Activated T-cell treated with anti-CD3 and anti-CD28 coated beads for 4 hours (primary cell): ENCODE measurements at regions not wholly inside any gene's neighbourhood (a gene's known extent, or its start where the extent isn't known, plus 50 kb on each side); places are given as distances from the start of the nearest gene placed in this dataset.

Experiments used
- DNase-seq: peaks from one replicate; pipeline ENCODE4 v3.0.0-alpha.2; 2020

DNA sequence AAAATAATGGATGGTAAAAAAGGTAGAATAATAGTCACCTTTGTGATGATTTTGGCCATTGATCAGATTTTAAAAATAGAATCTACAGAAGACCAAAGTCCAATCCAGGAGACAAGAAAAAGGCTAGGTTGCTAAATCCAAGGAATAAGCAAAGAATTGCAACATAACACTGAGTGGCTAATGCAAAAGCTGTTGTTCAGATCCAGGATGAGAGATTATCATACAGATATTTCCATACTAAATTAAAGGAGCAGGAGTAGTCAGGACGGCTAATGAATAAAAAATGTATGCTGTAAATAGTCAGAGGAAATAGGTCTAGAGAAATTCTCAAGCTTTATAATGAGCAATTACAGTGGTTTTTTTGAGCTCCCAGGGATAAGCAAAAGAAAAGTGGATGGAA lies 745.9 kb upstream of the ACVR2A start:
- no peak for DNase-seq

DNA sequence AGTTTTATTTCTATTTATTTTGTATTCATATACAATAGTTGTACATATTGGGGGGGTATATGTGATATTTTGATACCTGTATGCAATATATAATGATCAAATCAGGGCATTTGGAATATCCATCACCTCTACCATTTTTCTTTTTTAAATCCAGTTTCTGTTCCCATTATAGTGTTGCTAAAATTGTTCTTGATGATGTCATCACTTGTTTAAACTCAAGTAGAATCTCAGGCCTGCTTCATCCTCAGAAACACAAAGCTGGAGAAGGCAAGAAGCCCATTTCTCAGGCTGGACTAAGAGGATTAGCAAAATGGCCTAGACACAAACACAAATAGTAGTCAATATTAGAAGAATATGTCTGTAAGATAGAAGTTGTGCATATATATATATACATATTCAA lies 747.1 kb upstream of the ACVR2A start:
- DNase-seq = no peak

DNA sequence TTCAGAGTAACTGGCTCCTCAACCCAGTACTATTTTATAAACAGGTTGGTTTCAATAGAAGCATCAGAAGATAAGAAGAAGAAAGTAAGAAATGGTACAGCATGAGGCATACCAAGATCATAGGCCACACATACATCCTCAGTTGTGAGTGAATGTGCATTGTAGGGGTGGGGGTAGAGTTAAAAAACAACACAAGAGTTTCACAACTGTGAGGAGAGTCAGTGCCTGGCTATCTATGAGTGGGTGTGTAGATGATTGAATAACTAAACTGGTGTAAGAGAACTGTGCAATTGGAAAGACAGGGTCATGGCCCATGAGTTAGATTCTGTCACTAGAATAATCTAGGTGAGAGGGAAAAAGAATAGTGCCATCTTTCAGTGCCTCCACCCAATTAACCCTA lies 748.2 kb upstream of the ACVR2A start:
- no peak for DNase-seq

DNA sequence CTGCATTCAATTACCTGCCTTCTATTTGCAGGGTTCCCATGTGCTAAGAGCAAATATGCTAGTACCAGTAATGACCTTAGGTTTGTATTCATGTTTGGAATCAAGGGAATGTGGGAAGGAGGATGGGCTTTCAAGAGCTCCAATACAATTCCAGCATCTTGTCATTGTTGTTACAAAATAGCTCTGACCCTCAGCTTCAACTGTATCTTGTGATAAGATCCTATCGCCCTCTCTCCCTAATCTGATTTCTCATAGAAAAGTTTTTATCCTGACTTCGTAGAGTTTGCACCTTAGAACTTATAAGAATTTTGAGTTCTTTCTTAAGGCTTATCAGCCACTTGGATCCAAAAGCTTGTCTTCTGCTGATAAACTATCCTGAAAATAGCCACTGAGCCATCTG lies 749.5 kb upstream of the ACVR2A start:
- no peak for DNase-seq

DNA sequence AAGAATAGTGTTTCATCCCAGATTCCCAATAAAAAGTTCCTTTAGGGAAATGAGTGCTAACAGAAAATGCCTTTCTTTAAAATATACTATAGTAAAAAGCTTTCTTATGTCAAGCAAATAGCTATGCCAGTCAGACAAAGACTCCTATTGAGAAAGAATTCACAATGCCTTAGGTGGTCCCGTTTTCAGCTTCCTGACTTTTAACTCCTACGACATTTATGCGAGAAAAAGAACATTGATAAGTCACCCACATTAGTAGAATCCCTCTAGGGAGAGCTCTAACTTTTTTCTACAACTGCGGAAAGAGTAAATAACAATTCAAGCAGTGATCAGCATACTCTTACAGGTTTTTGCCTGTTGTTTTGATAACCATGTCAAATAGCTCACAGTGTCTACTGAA lies 750.8 kb upstream of the ACVR2A start:
- DNase-seq = no peak

DNA sequence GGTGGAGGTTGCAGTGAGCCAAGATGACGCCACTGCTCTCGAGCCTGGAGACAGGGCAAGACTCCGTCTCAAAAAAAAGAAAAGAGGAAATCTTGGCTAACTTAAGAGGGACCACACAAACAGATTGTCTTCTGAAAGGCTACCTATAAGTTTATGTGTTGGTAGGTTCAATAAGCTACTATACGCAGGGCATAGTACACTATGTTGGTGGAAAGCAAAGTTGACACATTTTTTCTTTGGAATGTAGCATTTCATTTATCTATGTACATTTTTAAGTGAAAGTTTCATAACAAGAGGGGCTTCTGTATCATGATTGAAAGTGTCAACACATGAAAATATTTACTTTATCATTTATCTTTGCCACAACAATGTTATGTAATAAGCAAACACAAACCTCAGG lies 752.6 kb upstream of the ACVR2A start:
- DNase-seq = no peak

DNA sequence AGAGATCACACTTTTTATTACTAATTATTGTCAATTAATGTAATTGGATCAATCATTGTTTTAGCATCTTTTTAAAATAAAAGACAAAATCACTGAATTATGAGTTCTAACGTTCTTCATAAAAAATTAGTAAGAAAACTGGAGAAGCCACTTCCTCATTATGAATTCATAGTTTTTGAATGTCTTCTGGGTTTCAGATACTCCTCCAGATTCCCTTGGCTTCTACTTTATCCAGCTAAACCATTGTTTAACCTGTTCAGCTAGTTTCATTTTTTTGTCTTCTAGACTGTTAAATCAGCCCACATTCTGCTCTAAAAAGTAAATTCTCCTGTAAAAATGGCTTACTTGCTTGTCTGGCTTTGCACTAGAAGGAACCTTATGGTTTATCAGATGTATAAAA lies 753.4 kb upstream of the ACVR2A start:
- no peak for DNase-seq

DNA sequence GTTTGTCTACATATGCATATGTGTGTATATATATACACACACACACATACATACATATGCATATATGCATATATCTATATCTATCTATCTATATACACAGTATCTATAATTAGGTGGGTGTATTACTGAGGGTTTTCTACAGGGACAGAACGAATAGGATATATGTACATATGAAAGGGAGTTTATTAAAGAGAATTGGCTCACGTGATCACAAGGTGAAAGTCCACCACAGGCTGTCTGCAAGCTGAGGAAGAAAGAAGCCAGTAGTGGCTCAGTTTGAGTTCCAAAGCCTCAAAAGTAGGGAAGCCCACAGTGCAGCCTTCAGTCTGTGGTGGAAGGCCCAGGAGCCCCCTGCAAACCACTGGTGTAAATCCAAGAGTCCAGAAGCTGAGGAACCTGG lies 756.0 kb upstream of the ACVR2A start:
- no peak for DNase-seq

DNA sequence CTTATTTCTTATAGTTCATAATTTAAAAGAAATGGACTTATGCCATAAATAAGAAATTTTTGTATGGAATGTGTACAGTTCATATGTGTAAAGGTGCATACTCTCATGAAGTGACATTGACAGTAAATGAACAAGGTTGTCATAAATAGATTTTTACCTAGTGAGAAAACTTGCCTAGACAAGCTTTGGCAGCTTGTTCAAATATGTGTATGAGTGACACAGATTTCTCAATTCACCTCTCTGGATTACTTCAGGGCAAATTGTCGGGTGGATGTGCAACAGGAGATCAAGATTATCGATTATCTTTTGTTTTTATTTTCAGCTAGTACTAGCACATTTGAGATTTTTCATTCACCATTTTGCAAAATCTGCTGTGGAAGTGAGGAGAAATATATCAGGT lies 758.1 kb upstream of the ACVR2A start:
- DNase-seq = no peak

DNA sequence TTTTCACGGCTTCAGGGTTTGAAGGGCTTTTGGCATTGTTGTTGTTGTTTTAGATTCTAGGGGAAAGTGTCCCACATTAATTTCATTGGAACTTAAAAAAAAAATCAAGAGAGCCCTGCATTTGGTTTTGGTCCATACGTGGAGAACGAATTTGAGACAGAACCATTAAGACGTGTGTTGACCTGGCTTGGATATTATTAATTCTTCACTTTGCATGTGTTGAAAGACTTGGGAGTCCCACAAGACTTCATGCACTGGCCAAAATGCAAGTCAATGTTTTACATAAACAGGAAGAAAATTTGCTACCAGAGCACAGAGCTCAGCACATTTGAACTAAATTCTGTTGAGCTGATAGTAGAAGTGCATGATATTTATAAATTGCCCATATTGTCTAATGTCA lies 761.2 kb upstream of the ACVR2A start:
- DNase-seq = no peak

DNA sequence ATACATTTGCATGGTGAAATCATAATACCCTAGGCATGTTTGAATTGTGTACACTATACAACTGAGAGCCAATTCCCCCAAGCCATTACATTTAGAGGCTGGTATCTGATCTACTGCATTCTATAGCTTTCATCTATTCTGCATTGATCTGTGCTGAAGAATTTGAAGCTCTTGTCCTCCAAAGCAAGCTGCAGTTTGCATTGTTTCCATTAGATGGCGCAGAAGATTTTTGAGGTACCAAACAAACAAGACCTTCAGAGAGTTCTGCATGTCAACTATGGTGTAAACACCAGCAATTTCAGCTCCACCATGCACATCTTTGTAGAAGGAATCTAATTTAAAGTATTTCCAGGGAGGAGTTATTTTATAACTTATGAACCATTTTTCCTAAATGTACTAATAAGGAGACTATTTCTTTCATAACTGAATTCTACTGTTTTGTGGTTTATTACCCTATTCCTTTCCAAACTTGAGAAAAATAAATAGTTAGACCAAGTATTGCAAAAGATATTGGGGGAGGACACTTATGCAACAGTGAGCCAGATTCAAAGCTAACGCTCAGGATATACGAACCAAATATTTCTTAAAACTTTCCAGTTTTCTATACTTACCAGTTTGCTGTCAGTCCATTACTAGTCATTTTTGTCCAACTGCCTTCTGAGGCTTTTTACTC lies 761.8 kb upstream of the ACVR2A start:
- peak; percentile 52 for DNase-seq

DNA sequence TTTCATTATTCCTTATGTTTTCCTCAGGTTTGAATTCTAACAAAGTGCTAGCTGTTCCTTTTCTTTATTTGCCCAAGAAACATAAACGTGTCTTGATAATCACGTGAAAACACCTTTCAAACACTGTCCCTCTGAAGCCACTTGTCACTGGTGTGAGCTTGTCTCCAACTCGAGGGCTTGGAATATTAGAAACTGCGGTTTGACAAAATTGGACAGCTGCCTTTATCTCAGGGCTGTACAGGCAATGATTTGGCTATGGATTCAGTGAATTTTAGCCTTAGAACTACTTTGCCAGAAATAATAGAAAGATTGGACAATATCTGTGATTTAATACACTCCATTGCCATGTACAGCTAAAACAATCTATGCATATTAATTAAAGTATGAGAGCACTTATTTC lies 763.0 kb upstream of the ACVR2A start:
- no peak for DNase-seq

DNA sequence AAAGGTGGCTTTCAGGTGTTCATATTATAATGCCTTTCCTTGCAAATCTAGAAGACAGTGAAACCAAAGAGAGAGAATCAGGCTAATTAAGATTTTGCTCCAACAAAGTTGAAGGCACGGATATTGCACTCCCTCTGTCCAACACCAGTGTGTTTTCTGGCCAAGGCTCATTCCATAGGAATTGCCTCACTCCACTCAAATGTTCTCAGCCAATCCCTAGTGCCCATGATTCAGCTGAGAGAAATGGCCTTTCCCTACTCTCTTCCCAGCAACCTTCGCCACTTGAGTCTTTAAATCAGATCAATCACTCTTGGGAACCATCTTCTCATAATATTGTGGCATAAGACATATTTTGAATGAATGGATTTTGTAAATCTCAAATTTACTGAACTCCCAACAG lies 768.2 kb upstream of the ACVR2A start:
- no peak for DNase-seq

DNA sequence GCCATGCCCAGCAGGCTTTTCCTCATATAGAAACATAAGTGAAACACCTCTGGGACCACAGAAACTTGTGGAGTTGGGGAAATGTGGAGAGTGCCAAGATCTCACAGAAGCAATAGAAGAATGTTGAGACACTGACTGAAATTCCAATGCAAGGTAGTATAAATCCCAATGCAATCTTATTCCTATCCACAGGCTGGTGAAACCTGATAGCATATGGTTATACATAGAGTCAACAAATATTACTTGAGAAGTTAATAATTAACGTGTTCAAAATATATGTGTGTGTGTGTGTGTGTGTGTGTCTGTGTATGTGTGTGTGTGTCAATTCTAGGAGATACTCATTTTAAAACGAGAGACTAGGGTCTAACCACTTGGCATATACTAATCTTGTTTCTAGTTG lies 776.8 kb upstream of the ACVR2A start:
- no peak for DNase-seq

DNA sequence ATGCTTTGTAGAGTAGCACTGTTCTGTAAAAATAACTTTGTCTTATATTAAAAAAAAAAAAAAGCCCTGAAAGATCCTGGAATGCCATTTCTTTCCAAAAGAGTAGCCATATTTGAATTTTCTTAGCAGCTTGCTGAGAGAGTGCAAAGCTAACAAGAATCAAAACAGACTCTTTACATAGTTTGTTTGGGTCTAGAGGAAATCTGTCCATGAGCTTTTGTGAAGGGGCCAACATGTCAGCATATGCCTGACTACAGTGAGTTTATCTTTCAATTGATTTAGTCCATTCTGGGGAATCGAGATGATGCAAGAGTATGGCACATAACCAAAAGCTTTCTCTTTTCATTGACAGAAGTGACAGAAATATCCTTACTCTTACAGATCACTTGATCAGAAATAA lies 777.7 kb upstream of the ACVR2A start:
- no peak for DNase-seq

DNA sequence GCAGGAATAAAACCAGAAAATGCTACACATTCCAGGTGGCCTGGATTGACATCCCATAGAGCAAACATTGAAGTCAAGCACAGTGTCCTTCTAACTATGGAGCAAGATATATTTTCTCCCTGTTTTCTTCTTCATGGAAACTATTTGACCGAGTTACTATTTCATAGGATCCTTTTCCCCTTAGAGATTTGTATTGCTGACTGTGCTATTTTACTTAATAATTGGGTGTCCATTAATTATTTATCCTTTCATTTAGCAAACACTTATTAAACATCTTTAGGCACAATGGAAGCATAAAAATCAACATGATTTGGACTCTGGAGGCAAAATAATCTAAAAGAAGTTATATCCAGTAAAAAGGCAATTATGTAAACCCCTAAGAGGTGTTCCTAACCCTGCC lies 782.8 kb upstream of the ACVR2A start:
- no peak for DNase-seq

DNA sequence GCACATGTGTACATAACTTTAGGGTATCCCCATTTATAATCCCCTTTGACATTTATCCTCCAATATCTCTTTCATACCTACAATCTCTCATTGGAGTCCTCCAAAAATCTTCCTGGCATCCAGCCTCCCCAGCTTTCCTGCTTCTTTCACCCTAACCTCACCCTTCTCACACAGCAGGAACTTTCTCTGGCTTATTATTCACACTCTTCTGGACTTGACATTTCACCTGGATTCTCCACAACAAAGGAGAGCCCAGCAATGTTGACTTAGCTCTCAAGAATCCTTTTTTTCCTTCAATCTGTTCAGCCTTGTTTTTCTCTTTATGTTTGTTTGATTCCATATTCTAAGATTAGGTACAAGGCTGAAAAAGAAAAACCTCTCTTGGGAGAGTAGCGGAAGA lies 783.6 kb upstream of the ACVR2A start:
- no peak for DNase-seq

DNA sequence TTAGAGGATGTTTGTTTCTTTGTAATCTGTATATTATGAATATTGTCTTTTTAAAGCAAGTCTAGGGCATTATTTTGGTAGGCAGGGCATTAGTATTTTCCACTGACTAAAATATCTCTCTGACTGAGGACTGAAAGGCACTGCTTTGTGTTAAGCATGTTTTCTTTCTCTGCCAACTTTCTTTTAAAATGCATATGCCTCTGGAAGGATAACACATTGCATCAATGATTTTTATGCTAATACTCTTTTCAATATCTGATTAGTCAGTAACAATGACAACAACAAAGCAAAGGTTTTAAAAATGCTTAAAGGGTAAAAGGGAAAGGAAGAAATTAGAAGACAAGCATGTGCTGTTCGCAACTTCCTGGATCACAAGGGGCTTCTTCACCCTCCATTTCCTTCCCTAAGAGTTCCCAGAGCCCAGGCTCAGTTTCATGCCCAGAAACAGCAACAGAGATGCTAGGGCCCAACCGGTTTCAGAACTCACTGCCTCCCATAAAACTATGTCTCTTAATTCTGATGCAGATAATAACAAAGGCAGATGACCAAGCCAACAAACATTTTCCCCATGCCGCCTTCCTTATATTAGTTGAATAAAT lies 786.8 kb upstream of the ACVR2A start:
- DNase-seq = no peak

DNA sequence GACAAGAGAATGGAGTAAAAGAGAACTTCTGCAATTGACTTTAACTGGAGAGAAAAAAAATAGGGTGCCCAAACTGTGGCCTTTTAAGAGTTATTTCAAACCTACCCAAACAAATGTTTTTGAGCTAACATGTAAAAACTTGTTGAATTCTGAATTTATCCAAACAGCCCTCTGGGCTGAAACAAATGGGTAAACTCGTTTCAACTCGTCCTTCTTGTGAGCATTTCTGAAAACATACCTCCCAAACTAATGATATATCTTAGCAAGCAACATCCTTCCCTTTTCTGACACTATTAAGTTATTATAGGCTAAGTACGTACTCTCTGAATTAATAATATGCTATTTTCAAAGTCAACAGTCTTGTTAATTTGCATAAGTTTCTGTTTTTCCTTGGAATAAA lies 793.0 kb upstream of the ACVR2A start:
- no peak for DNase-seq

DNA sequence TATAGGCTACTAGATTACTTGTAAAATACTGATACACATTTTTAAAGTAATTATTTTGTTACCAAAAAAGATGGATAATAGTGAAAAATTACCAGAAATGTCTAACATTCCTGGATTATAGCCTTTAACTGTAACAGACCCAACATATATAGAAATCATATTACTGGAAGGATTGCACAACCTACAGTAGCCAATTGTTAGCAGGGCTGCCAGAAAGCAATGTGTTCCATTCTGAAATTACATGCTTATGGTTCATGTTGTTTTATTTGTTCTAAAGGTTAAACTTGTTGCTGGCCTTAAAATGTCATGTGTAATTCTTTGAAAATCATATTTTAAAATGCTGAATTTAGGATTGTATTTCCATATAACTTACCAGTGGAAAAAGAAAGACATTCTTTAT lies 793.6 kb upstream of the ACVR2A start:
- no peak for DNase-seq

DNA sequence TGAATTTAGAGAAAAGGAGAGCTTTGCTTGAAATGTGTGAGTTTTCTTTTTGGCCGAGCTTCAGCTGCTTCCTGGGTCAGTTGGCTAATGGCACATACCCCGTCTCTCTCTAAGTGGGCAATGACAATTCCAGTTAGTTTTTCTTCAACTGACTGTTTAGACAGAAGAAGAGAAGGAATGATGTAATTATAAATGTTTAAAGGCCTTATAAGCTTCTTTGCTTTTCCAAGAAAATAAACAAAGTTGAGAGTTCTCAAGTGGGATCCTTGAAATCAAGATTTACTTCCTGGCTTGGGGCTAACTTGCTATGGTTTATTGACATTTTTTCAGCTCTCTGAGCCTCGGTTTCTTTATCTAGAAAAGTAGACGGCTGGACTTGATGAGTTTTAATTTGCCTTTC lies 794.9 kb upstream of the ACVR2A start:
- no peak for DNase-seq

DNA sequence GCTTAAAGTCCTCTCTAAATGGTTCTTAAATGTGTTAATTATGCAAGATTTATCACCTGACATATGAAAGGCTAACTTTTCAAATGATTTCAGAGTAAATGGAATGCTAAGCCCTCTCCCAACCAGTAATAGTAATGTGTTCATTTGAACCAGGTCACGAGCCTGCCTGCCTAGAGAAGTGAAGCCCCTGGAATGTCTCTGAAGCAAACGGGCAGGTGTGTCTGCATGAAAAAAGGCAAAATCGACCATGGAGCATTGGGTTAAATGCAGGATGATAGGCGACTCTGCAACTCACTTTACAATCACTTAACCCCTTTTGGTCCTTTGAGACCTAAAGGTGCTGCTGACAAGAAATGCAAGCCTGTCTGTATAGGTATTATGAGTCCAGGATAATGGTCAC lies 798.4 kb upstream of the ACVR2A start:
- no peak for DNase-seq

DNA sequence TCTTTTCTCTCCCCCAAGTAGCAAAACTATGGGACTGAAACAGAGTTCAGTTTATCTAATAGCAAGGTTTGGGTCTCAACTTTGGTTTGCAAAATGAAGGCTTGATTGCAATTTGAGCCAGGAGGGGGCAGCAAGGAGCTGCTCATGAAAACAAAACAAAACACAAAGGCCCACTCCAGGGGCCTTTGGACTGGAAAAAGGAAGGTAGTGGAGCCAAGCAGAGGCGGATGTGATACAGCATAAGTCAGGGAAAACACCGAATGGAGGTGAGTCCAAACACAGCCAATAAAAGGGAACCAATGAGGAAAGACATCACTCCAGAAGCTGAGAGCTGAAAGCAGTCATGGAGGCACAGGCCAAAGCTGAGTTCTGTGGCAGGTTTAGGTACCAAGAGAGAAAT lies 799.7 kb upstream of the ACVR2A start:
- peak; percentile 21 for DNase-seq

DNA sequence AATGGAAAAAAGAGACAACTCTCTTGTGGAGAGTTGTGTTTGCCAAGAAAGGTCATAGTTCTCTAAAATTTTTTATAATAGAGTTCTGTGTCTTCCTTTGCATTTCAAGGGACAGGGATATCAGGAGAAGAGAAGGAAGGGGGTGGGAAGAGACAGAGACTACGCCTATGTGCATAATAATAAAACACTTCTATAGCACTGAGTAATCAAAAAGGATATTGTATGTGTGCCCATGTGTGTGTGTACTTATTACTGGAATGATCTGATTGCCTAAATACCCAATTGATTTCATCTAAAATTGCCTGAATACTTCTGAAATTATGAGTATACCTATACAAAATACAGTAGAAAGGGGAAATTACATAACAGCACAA lies 803.7 kb upstream of the ACVR2A start:
- no peak for DNase-seq

DNA sequence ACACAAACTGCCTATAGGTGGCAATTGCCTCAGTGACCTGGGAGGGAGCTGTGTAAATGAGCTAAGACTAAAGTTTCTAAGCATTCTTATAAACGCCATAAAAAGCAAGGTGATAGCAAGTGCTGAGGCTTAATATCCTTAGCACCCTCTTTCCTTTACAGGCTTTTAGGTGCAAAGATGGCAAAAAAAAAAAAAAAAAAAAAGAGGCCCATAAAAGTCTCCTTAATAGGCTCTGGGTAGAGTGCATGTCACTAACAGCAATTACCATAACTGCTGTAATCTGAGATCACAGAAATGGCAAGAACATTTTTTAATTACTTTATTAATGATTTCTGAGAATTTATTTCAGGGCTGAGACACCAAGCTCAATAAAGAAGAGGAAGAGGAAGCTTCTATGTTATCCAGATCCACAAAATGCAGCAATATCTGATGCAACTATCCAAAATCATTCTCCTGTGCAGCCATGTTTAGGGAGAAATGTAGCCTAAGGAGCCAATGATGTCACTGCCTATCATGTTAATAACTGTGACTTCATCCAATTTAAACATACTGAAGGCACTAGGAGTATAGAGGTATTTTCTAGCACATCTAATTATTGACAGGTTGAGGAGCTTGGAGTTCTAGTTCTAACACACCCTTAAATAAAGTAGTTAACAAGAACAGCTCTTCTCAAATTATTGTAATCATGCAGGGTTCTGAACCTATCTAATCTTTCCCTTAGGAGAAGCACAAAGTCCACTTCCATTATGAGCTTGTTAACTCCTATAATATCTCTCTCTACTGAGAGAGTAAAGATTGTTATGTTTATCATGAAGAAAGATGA lies 804.3 kb upstream of the ACVR2A start:
- DNase-seq = no peak
